Parathyroid adenoma (tissue), 2 donors: ENCODE measurements at regions not wholly inside any gene's neighbourhood (a gene's known extent, or its start where the extent isn't known, plus 50 kb on each side); places are given as distances from the start of the nearest gene placed in this dataset.
A peak's percentile ranks its signal among the peaks of the same experiment; 100 is the strongest.

Experiments
- H2AFZ ChIP-seq: fragments of 300-600 bp; sonication (generic); one replicate; pipeline ENCODE4 v1.7.0; 2017; ENCODE audit warnings: antibody characterized with exemption, mild to moderate bottlenecking
- H3K27ac ChIP-seq: fragments of 300-600 bp; sonication (generic); one replicate; pipeline ENCODE4 v1.7.0; 2017
- H3K27me3 ChIP-seq: fragments of 300-600 bp; sonication (generic); one replicate; pipeline ENCODE4 v1.7.0; 2017; ENCODE audit warnings: low read length; ENCODE audit not compliant: control insufficient read depth, insufficient read depth
- H3K36me3 ChIP-seq: fragments of 300-600 bp; sonication (generic); one replicate; pipeline ENCODE4 v1.7.0; 2017; ENCODE audit warnings: low read length; ENCODE audit not compliant: control insufficient read depth, insufficient read depth
- H3K4me1 ChIP-seq: fragments of 300-600 bp; sonication (generic); one replicate; pipeline ENCODE4 v1.7.0; 2017; ENCODE audit warnings: control low read depth
- H3K4me2 ChIP-seq: fragments of 300-600 bp; sonication (generic); one replicate; pipeline ENCODE4 v1.7.0; 2017; ENCODE audit warnings: low read length
- H3K4me3 ChIP-seq: fragments of 300-600 bp; sonication (generic); one replicate; pipeline ENCODE4 v1.7.0; 2017; ENCODE audit warnings: low read depth, low read length
- H3K79me2 ChIP-seq: fragments of 300-600 bp; sonication (generic); one replicate; pipeline ENCODE4 v1.7.0; 2017; ENCODE audit warnings: control low read depth
- H3K9ac ChIP-seq: fragments of 300-600 bp; sonication (generic); one replicate; pipeline ENCODE4 v1.7.0; 2017; ENCODE audit warnings: mild to moderate bottlenecking
- H3K9me3 ChIP-seq: fragments of 300-600 bp; sonication (generic); one replicate; pipeline ENCODE4 v1.7.0; 2017; ENCODE audit warnings: low read length; ENCODE audit not compliant: control insufficient read depth
- CTCF ChIP-seq: fragments of 300-600 bp; sonication (generic); IDR thresholded peaks from one replicate; pipeline ENCODE4 v1.7.0; 2017; ENCODE audit warnings: antibody characterized with exemption, mild to moderate bottlenecking
- donor health status: primary hyperparathyroidism.

DNA sequence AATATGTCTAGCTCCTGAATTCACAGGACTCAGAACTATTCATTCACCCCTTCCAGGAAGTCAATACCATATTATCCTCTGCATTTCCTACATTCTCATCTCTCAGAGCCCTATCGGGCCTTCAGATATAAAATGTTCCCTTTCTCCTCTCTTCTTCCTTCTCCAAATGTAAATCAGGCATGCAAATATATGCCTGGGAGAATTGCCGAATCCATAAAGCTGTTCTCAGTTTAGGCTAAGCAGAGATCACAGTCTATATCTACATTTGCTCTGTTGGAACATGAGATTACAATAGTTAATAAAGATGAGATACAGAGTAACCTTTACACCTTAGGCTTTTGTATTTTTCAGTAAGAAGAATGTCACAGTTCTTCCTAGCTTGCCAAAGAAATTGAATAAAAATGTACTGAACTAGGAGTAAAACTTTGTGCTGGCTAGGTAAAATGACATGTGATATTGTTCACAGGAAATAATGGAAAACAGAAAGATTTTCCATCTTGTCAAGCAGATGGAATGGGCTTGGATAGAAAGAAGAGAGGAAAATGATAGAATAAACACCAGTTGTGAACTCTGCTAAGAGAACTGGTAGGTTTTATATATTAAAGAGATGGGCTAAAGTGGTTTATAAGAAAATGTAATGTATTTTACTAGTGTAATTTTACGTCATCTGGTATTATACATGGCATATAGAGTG lies 161.5 kb downstream of the NRIP1 start:
- Histone ChIP-seq H3K27ac (no peak overlapping the region), H3K27me3 (no peaks in the 10 kb centered on the region), H3K4me1 (no peaks in the 10 kb centered on the region), H3K9ac (no peak overlapping the region), H3K36me3 (no peaks in the 10 kb centered on the region), H3K4me2 (no peak overlapping the region), H3K79me2 (no peaks in the 10 kb centered on the region), H3K9me3 (no peaks in the 10 kb centered on the region), H2AFZ (no peak overlapping the region), H3K4me3 (no peak overlapping the region)
- TF ChIP-seq CTCF = no peak

DNA sequence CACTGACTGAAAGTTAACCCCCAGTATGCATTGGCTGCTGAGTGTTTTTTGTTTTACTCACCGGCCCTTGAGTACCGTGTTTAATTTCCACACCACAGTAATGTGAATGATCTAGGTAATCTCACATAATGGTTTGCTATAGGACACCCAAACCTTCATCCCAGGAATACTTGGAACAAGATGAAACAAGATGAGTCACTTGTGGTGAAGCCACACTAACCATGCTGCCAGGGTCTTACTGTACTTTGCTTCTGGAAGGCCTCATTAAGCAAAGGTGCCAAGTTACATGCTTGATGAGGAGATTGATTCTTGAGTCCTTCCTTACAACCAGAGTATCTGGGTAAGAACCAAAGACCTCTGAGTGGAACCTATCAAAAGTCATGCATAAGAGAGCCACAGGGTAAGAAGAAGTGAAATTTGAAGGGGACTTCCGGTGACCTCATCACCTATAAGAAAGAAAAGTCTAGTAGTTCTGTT lies 163.3 kb downstream of the NRIP1 start:
- H3K9ac ChIP-seq = no peak overlapping the region
- no peaks in the 10 kb centered on the region for H3K79me2 ChIP-seq
- no peak overlapping the region for H3K4me2 ChIP-seq
- H3K27ac ChIP-seq = no peak overlapping the region
- H3K4me3 ChIP-seq = no peak overlapping the region
- no peaks in the 10 kb centered on the region for H3K36me3 ChIP-seq
- H2AFZ ChIP-seq = no peak overlapping the region
- no peak for TF ChIP-seq CTCF
- H3K27me3 ChIP-seq = no peaks in the 10 kb centered on the region
- H3K4me1 ChIP-seq = no peaks in the 10 kb centered on the region
- H3K9me3 ChIP-seq = no peaks in the 10 kb centered on the region

DNA sequence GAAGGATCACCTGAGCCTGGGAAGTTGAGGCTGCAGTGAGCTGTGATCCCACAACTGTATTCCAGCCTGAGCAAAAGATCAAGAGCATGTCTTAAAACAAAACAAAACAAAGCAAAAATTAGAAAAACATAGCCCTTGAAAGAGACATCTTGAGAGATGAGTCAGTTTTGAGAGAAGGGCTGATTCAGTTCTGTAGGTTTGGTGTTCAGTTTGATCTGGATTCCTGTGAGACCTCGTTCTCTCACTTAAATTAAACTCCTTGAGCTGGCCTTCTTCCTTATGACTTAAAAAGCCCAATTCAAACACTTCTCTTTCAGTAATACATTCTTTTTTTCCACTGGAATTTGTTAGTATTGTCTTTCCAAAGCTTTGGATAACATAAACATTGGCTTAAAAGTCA lies 164.2 kb downstream of the NRIP1 start:
- Histone ChIP-seq H3K27ac (no peak overlapping the region), H3K36me3 (no peaks in the 10 kb centered on the region)
- TF ChIP-seq CTCF = no peak

GRCh38 chr21:14900058-14900457 lies 164.7 kb downstream of the NRIP1 start:
- Histone ChIP-seq H3K36me3 (no peaks in the 10 kb centered on the region), H3K4me3 (no peak overlapping the region), H3K9me3 (no peaks in the 10 kb centered on the region), H3K27ac (no peak overlapping the region), H3K79me2 (no peaks in the 10 kb centered on the region), H2AFZ (peak overlapping the region; percentile 53), H3K4me2 (no peak overlapping the region), H3K9ac (no peak overlapping the region), H3K27me3 (no peaks in the 10 kb centered on the region), H3K4me1 (no peaks in the 10 kb centered on the region)
- no peak for TF ChIP-seq CTCF

More for the DNA sequence above, 164.2 kb downstream of the NRIP1 start:
- Histone ChIP-seq H3K9ac (no peak overlapping the region), H3K4me1 (no peaks in the 10 kb centered on the region), H2AFZ (no peak overlapping the region), H3K4me3 (no peak overlapping the region), H3K27me3 (no peaks in the 10 kb centered on the region), H3K4me2 (no peak overlapping the region), H3K79me2 (no peaks in the 10 kb centered on the region), H3K9me3 (no peaks in the 10 kb centered on the region)

DNA sequence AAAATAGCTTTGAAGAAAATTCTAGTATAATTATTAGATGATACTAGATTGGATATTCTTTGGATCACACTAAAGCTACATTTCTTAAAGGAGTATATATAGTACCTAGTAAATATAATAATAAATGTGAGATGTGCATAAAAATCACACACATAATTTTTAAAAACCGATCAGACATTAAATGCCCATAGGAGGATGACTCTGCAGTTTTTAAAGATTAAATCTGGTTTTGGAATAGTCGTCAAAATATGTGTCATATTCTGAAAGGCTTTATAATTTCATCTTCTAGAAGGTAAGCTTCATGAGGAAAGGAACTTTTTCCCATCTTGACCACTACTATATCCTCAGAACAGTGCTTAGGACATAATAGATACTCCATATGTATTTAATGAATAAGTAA lies 169.0 kb downstream of the NRIP1 start:
- H3K9ac ChIP-seq = no peak overlapping the region
- no peaks in the 10 kb centered on the region for H3K36me3 ChIP-seq
- no peak overlapping the region for H3K4me2 ChIP-seq
- H3K4me1 ChIP-seq = no peaks in the 10 kb centered on the region
- no peak overlapping the region for H3K4me3 ChIP-seq
- no peak overlapping the region for H3K27ac ChIP-seq
- no peak for TF ChIP-seq CTCF
- no peaks in the 10 kb centered on the region for H3K27me3 ChIP-seq
- H3K79me2 ChIP-seq = no peaks in the 10 kb centered on the region
- no peaks in the 10 kb centered on the region for H3K9me3 ChIP-seq
- H2AFZ ChIP-seq = no peak overlapping the region
